GM12878 (cell line): ENCODE measurements at regions not wholly inside any gene's neighbourhood (a gene's known extent, or its start where the extent isn't known, plus 50 kb on each side); places are given as distances from the start of the nearest gene placed in this dataset.

Experiments used
- ATAC-seq: fragments of 200-7000 bp; cut with Tn5 transposase; 3 replicates; pipeline ENCODE4 v1.9.1; 2020; ENCODE audit warnings: mild to moderate bottlenecking, moderate library complexity
- BruUV-seq: library from RNA; stranded (reverse); fragments of 400-500 nt; replicated peaks from 2 replicates; lab custom pipeline; 2021; lab: Mats Ljungman, UMichigan
- CTCF ChIA-PET: fragments of 300-600 bp; sonication (Branson Sonifier 250); formaldehyde crosslinking; extraction: SDS; loops from one replicate; lab custom pipeline; 2021; ENCODE audit warnings: inconsistent platforms; lab: Yijun Ruan, JAX
- POLR2A ChIA-PET: fragments of 350-600 bp; formaldehyde crosslinking; extraction: SDS; loops from one replicate; lab custom pipeline; 2021; ENCODE audit warnings: inconsistent platforms; lab: Charles Lee
- RAD21 ChIA-PET: fragments of 300-600 bp; sonication (Branson Sonifier 250); formaldehyde crosslinking; loops from one replicate; lab custom pipeline; 2023; ENCODE audit warnings: antibody characterized with exemption; ENCODE audit not compliant: unreplicated experiment; lab: Charles Lee
- SMC1A ChIA-PET: fragments of 300-600 bp; sonication (Branson Sonifier 250); formaldehyde crosslinking; loops from one replicate; lab custom pipeline; 2023; ENCODE audit not compliant: unreplicated experiment, uncharacterized antibody; lab: Charles Lee
- DNase-seq: peaks from one replicate; pipeline ENCODE4 v3.0.0-alpha.2; 2011; ENCODE audit warnings: low read depth, low spot score
- FAIRE-seq: peaks from 3 replicates; lab custom pipeline; 2011; peaks lifted over from hg19 to GRCh38; lab: Jason Lieb, UNC
- H2AFZ ChIP-seq: 2 replicates; pipeline ENCODE4 v1.6.0; 2011; ENCODE audit warnings: low read depth, low read length, control low read depth; ENCODE audit not compliant: control insufficient read depth
- H3K27ac ChIP-seq: 2 replicates; pipeline ENCODE4 v1.5.1; 2011; ENCODE audit warnings: control low read depth; ENCODE audit not compliant: control insufficient read depth, insufficient read depth
- H3K27me3 ChIP-seq, 2 experiments: replicated peaks in 1 of 2; 2 replicates each; pipeline versions ENCODE4 v1.6.0 to v1.6.1; 2011; ENCODE audit warnings: low read length in 1 of 2; ENCODE audit not compliant: control insufficient read depth in 2 of 2, insufficient read depth in 2 of 2
- H3K36me3 ChIP-seq, 2 experiments: 2 replicates each; pipeline ENCODE4 v1.5.1; 2011; ENCODE audit warnings: low read length in 1 of 2; ENCODE audit not compliant: control insufficient read depth in 2 of 2, insufficient read depth in 2 of 2
- H3K4me1 ChIP-seq: 2 replicates; pipeline ENCODE4 v1.6.1; 2011; ENCODE audit warnings: mild to moderate bottlenecking, low read length, moderate library complexity, mixed read lengths; ENCODE audit not compliant: control insufficient read depth, insufficient read depth
- H3K4me2 ChIP-seq: 2 replicates; pipeline ENCODE4 v1.6.0; 2011; ENCODE audit warnings: control low read depth; ENCODE audit not compliant: control insufficient read depth, insufficient read depth
- H3K4me3 ChIP-seq: fragments of 200-600 bp; sonication (generic); 2 replicates; pipeline ENCODE4 v1.5.1; 2016
- H3K79me2 ChIP-seq: 2 replicates; pipeline ENCODE4 v1.6.0; 2011; ENCODE audit warnings: low read length; ENCODE audit not compliant: control insufficient read depth, insufficient read depth
- H3K9ac ChIP-seq: 2 replicates; pipeline ENCODE4 v1.8.0; 2011; ENCODE audit warnings: low read length, control low read depth, mixed read lengths; ENCODE audit not compliant: control insufficient read depth, insufficient read depth
- H3K9me3 ChIP-seq: replicated peaks from 3 replicates; pipeline ENCODE4 v1.5.1; 2011; ENCODE audit warnings: mild to moderate bottlenecking, low read length; ENCODE audit not compliant: control insufficient read depth, insufficient read depth
- H4K20me1 ChIP-seq: 2 replicates; pipeline ENCODE4 v1.6.0; 2011; ENCODE audit not compliant: control insufficient read depth, insufficient read depth
- E2F4 ChIP-seq: IDR thresholded peaks from 2 replicates; pipeline ENCODE4 v1.6.1; 2012; ENCODE audit warnings: low read depth, low read length, improper control_type of control experiment
- EP300 ChIP-seq, 2 experiments: fragments of 150-350 bp in 1 of 2; IDR thresholded peaks; 2 replicates each; pipeline ENCODE4 v1.6.1; 2011 to 2012; ENCODE audit warnings: low read depth in 2 of 2, low read length in 2 of 2, borderline replicate concordance in 1 of 2, improper control_type of control experiment in 1 of 2, inconsistent platforms in 1 of 2; ENCODE audit not compliant: control insufficient read depth in 1 of 2
- HDGF ChIP-seq: fragments of 450-650 bp; IDR thresholded peaks from 2 replicates; pipeline ENCODE4 v1.6.1; 2016; ENCODE audit warnings: antibody characterized with exemption
- IRF5 ChIP-seq: fragments of 450-650 bp; IDR thresholded peaks from 2 replicates; pipeline ENCODE4 v1.6.1; 2017; ENCODE audit warnings: borderline replicate concordance
- NBN ChIP-seq: fragments of 450-650 bp; IDR thresholded peaks from 2 replicates; pipeline ENCODE4 v1.6.1; 2016
- NFYB ChIP-seq: IDR thresholded peaks from 2 replicates; pipeline ENCODE4 v1.6.1; 2011; ENCODE audit warnings: low read depth, mild to moderate bottlenecking, low read length, improper control_type of control experiment, moderate library complexity; ENCODE audit not compliant: insufficient read depth
- NR2F1 ChIP-seq: fragments of 450-650 bp; conservative IDR thresholded peaks from 2 replicates; pipeline ENCODE4 v1.6.1; 2017; ENCODE audit warnings: mild to moderate bottlenecking
- NRF1 ChIP-seq: conservative IDR thresholded peaks from 2 replicates; pipeline ENCODE4 v1.6.1; 2011; ENCODE audit warnings: mild to moderate bottlenecking, low read depth, low read length, improper control_type of control experiment
- RAD51 ChIP-seq: fragments of 450-650 bp; IDR thresholded peaks from 2 replicates; pipeline ENCODE4 v1.6.1; 2016; ENCODE audit warnings: moderate library complexity, mild to moderate bottlenecking, inconsistent platforms
- SPI1 ChIP-seq: IDR thresholded peaks from 2 replicates; pipeline ENCODE4 v1.6.1; 2011; ENCODE audit warnings: low read depth, mild to moderate bottlenecking, low read length, moderate library complexity, borderline replicate concordance; ENCODE audit not compliant: insufficient read depth
- YBX1 ChIP-seq: fragments of 450-650 bp; IDR thresholded peaks from 2 replicates; pipeline ENCODE4 v1.6.1; 2016; ENCODE audit warnings: antibody characterized with exemption
- WGBS: methylation state at CpG from one replicate; pipeline ENCODE4 v1.1.6; 2016; ENCODE audit warnings: low lambda C conversion rate; ENCODE audit not compliant: insufficient replicate concordance, insufficient coverage; ENCODE audit errors: missing lambda C conversion rate; 5-methylcytosine and 5-hydroxymethylcytosine counted together
- in situ Hi-C: fragments of 300-500 bp; cut with MboI; formaldehyde crosslinking; loops from 9 replicates; pipeline ENCODE4 v1.14.3; 2018; ENCODE audit warnings: mixed read lengths
- intact Hi-C: fragments of 100-400 bp; cut with micrococcal nuclease; formaldehyde crosslinking; loops from one replicate; pipeline ENCODE4 v1.14.2; 2022; ENCODE audit not compliant: unreplicated experiment
- TF ChIP-seq, protein P1 (sequence below): fragments of 150-350 bp; IDR thresholded peaks from 2 replicates; pipeline ENCODE4 v1.6.1; 2014; ENCODE audit warnings: mild to moderate bottlenecking, low read depth, low read length
- TF ChIP-seq, protein P2 (sequence below): fragments of 450-650 bp; IDR thresholded peaks from 2 replicates; pipeline ENCODE4 v1.6.1; 2017; ENCODE audit warnings: low read depth, mild to moderate bottlenecking, moderate library complexity
- TF ChIP-seq, protein P3 (sequence below): IDR thresholded peaks from 2 replicates; pipeline ENCODE4 v1.6.1; 2012; ENCODE audit warnings: low read depth, low read length, improper control_type of control experiment
- TF ChIP-seq, protein P4 (sequence below): fragments of 450-650 bp; IDR thresholded peaks from 2 replicates; pipeline ENCODE4 v1.6.1; 2018; ENCODE audit warnings: mild to moderate bottlenecking, low read depth, moderate library complexity; ENCODE audit not compliant: partially characterized antibody

DNA sequence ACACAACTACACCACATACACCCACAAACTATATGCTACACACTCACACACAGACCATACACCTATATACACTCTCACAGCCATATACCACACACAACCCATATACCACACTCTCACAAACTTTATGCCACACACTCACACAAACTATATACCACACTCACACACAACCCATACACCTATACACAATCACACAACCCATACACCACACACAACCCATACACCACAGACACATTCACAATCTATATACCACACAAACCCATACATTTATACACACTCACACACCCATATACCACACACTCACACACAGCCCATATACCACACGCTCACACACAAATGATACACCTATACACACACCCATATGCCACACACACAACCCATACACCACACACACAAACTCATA, 163.3 kb downstream of the TMEM121 start:
- CTCF ChIA-PET: no interaction called here
- FAIRE-seq (no peak), ATAC-seq (no peak), DNase-seq (no peak)
- POLR2A ChIA-PET: no interaction called here
- Histone ChIP-seq H3K36me3 (no peaks in the 10 kb centered on the region), H3K9me3 (no peaks in the 10 kb centered on the region), H4K20me1 (no peaks in the 10 kb centered on the region), H2AFZ (no peak overlapping the region), H3K4me2 (no peak overlapping the region), H3K27ac (peak overlapping the region; percentile 78), H3K9ac (no peak overlapping the region), H3K27me3 (no peaks in the 10 kb centered on the region), H3K4me3 (no peak overlapping the region), H3K4me1 (peaks cover 60% of the 10 kb centered on the region), H3K79me2 (peaks cover 36% of the 10 kb centered on the region)
- SMC1A ChIA-PET: no interaction called here
- in situ Hi-C loops (no loop called here), intact Hi-C loops (loop anchor here (5.0 kb wide), 1 partner anchor 122 kb away; no protein-coding TSS in a partner anchor)
- no TSS peak for BruUV-seq
- WGBS: 100% methylated on average over 1 of the region's 1 CpG
- RAD21 ChIA-PET: no interaction called here
- TF ChIP-seq, protein P1, sequence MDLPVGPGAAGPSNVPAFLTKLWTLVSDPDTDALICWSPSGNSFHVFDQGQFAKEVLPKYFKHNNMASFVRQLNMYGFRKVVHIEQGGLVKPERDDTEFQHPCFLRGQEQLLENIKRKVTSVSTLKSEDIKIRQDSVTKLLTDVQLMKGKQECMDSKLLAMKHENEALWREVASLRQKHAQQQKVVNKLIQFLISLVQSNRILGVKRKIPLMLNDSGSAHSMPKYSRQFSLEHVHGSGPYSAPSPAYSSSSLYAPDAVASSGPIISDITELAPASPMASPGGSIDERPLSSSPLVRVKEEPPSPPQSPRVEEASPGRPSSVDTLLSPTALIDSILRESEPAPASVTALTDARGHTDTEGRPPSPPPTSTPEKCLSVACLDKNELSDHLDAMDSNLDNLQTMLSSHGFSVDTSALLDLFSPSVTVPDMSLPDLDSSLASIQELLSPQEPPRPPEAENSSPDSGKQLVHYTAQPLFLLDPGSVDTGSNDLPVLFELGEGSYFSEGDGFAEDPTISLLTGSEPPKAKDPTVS: no peak
- no peak for TF ChIP-seq EP300 (IDR thresholded peaks at IDR 0.05; ENCODE audit: borderline replicate concordance in 1 of 2, control insufficient read depth in 1 of 2, low read depth in 2 of 2, low read length in 2 of 2)
- no peak for TF ChIP-seq SPI1
- TF ChIP-seq NRF1: no peak
- TF ChIP-seq, protein P2, sequence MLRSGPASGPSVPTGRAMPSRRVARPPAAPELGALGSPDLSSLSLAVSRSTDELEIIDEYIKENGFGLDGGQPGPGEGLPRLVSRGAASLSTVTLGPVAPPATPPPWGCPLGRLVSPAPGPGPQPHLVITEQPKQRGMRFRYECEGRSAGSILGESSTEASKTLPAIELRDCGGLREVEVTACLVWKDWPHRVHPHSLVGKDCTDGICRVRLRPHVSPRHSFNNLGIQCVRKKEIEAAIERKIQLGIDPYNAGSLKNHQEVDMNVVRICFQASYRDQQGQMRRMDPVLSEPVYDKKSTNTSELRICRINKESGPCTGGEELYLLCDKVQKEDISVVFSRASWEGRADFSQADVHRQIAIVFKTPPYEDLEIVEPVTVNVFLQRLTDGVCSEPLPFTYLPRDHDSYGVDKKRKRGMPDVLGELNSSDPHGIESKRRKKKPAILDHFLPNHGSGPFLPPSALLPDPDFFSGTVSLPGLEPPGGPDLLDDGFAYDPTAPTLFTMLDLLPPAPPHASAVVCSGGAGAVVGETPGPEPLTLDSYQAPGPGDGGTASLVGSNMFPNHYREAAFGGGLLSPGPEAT: 0 out of 2 replicates have a peak, but pooled peaks have one; percentile 32
- TF ChIP-seq, protein P3, sequence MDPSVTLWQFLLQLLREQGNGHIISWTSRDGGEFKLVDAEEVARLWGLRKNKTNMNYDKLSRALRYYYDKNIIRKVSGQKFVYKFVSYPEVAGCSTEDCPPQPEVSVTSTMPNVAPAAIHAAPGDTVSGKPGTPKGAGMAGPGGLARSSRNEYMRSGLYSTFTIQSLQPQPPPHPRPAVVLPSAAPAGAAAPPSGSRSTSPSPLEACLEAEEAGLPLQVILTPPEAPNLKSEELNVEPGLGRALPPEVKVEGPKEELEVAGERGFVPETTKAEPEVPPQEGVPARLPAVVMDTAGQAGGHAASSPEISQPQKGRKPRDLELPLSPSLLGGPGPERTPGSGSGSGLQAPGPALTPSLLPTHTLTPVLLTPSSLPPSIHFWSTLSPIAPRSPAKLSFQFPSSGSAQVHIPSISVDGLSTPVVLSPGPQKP: no peak
- no peak for TF ChIP-seq IRF5
- TF ChIP-seq HDGF: peak; percentile 88
- no peak for TF ChIP-seq NFYB
- TF ChIP-seq, protein P4, sequence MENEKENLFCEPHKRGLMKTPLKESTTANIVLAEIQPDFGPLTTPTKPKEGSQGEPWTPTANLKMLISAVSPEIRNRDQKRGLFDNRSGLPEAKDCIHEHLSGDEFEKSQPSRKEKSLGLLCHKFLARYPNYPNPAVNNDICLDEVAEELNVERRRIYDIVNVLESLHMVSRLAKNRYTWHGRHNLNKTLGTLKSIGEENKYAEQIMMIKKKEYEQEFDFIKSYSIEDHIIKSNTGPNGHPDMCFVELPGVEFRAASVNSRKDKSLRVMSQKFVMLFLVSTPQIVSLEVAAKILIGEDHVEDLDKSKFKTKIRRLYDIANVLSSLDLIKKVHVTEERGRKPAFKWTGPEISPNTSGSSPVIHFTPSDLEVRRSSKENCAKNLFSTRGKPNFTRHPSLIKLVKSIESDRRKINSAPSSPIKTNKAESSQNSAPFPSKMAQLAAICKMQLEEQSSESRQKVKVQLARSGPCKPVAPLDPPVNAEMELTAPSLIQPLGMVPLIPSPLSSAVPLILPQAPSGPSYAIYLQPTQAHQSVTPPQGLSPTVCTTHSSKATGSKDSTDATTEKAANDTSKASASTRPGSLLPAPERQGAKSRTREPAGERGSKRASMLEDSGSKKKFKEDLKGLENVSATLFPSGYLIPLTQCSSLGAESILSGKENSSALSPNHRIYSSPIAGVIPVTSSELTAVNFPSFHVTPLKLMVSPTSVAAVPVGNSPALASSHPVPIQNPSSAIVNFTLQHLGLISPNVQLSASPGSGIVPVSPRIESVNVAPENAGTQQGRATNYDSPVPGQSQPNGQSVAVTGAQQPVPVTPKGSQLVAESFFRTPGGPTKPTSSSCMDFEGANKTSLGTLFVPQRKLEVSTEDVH: no peak
- no peak for TF ChIP-seq RAD51
- peak; percentile 40; the same call in 1 of the 2 replicates for TF ChIP-seq NBN
- TF ChIP-seq YBX1: peak; percentile 68; the same call in 1 of the 2 replicates
- TF ChIP-seq NR2F1: no peak
- TF ChIP-seq E2F4: no peak
